Osteocyte (in vitro differentiated cells): ENCODE measurements at regions not wholly inside any gene's neighbourhood (a gene's known extent, or its start where the extent isn't known, plus 50 kb on each side); places are given as distances from the start of the nearest gene placed in this dataset.

Experiments used
- DNase-seq: peaks from one replicate; pipeline ENCODE4 v3.0.0; 2021; ENCODE audit warnings: mixed read lengths; ENCODE audit not compliant: unreplicated experiment; ENCODE audit errors: extremely low spot score
- H3K27ac Mint-ChIP-seq: one replicate; pipeline ENCODE4 v1.8.0; 2021; ENCODE audit warnings: mild to moderate bottlenecking, mixed read lengths; ENCODE audit not compliant: unreplicated experiment
- H3K27me3 Mint-ChIP-seq: one replicate; pipeline ENCODE4 v1.8.0; 2021; ENCODE audit warnings: mixed read lengths; ENCODE audit not compliant: unreplicated experiment
- H3K36me3 Mint-ChIP-seq: one replicate; pipeline ENCODE4 v1.8.0; 2021; ENCODE audit warnings: mixed read lengths; ENCODE audit not compliant: unreplicated experiment
- H3K4me1 Mint-ChIP-seq: one replicate; pipeline ENCODE4 v1.8.0; 2021; ENCODE audit warnings: mixed read lengths; ENCODE audit not compliant: unreplicated experiment
- H3K4me3 Mint-ChIP-seq: one replicate; pipeline ENCODE4 v1.8.0; 2021; ENCODE audit warnings: mild to moderate bottlenecking, moderate library complexity, mixed read lengths; ENCODE audit not compliant: unreplicated experiment
- H3K9me3 Mint-ChIP-seq: one replicate; pipeline ENCODE4 v1.8.0; 2021; ENCODE audit warnings: mixed read lengths; ENCODE audit not compliant: unreplicated experiment
- CTCF ChIP-seq: fragments of 200-600 bp; sonication (generic); IDR thresholded peaks from 2 replicates; pipeline ENCODE4 v1.5.0; 2021; ENCODE audit warnings: antibody characterized with exemption, mild to moderate bottlenecking, moderate library complexity

GRCh38 chr2:234310166-234310565, 186.7 kb downstream of the ARL4C start:
- Mint-ChIP-seq H3K4me1 (peaks cover 29% of the 10 kb centered on the region), H3K9me3 (peaks cover 4% of the 10 kb centered on the region), H3K27me3 (no peaks in the 10 kb centered on the region), H3K27ac (no peak overlapping the region), H3K4me3 (no peak overlapping the region), H3K36me3 (no peaks in the 10 kb centered on the region)
- DNase-seq = no peak
- no peak for TF ChIP-seq CTCF

- no peaks in the 10 kb centered on the region for H3K27me3 Mint-ChIP-seq
- H3K27ac Mint-ChIP-seq = no peak overlapping the region
- peaks cover 37% of the 10 kb centered on the region for H3K4me1 Mint-ChIP-seq
Measured at GRCh38 chr2:234309431-234309830, 187.4 kb downstream of the ARL4C start.

GRCh38 chr2:234308813-234309195, 188.1 kb downstream of the ARL4C start:
- Mint-ChIP-seq H3K36me3 (no peaks in the 10 kb centered on the region), H3K27ac (peak overlapping the region; percentile 76), H3K4me3 (no peak overlapping the region), H3K9me3 (peaks cover 4% of the 10 kb centered on the region), H3K4me1 (peaks cover 41% of the 10 kb centered on the region), H3K27me3 (no peaks in the 10 kb centered on the region)
- DNase-seq = no peak
- TF ChIP-seq CTCF = no peak

More at GRCh38 chr2:234309431-234309830, 187.4 kb downstream of the ARL4C start:
- TF ChIP-seq CTCF = no peak
- Mint-ChIP-seq H3K4me3 (no peak overlapping the region), H3K36me3 (no peaks in the 10 kb centered on the region), H3K9me3 (peaks cover 4% of the 10 kb centered on the region)
- no peak for DNase-seq

GRCh38 chr2:234308073-234308812, 188.6 kb downstream of the ARL4C start:
- Mint-ChIP-seq H3K4me3 (no peak overlapping the region), H3K27me3 (no peaks in the 10 kb centered on the region), H3K9me3 (peaks cover 4% of the 10 kb centered on the region), H3K27ac (peak overlapping the region; percentile 76), H3K4me1 (peaks cover 41% of the 10 kb centered on the region), H3K36me3 (no peaks in the 10 kb centered on the region)
- DNase-seq = no peak
- TF ChIP-seq CTCF = peak; percentile 6

GRCh38 chr2:234307322-234307961, 189.4 kb downstream of the ARL4C start:
- no peak for DNase-seq
- Mint-ChIP-seq H3K36me3 (no peaks in the 10 kb centered on the region), H3K4me3 (no peak overlapping the region), H3K27me3 (no peaks in the 10 kb centered on the region), H3K27ac (no peak overlapping the region), H3K4me1 (peaks cover 41% of the 10 kb centered on the region), H3K9me3 (peaks cover 4% of the 10 kb centered on the region)
- TF ChIP-seq CTCF = no peak
